ENCODE measurements at regions not wholly inside any gene's neighbourhood (a gene's known extent, or its start where the extent isn't known, plus 50 kb on each side); places are given as distances from the start of the nearest gene placed in this dataset.

DNA sequence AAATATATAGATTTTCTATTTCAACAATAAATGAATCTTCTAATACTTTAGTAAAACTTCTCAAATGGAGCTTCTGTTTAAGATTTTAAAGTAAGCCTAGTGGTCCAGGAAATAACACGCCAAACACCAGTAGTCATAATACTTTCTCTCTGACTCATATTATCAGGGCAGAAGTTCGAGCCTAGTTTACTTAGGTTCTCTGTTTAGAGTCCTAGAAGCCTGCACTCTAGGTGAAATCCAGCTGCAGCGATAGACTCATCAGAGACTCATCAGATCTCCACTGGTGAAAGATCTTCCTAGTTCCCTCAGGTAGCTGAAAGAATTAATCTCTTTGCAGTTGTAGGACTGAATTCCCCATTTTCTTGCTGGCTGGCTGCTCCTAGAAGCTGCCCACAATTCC is 552.5 kb upstream of the ROBO2 start:
- Histone ChIP-seq H3K27me3 (no peaks in the 10 kb centered on the region), H3K9me3 (peaks cover 0 to 7% of the 10 kb centered on the region in 2 donors), H3K27ac (no peak overlapping the region), H3K4me3 (no peak overlapping the region), H3K4me1 (no peaks in the 10 kb centered on the region), H3K36me3 (no peaks in the 10 kb centered on the region)
- DNase-seq (ENCODE audit: low spot score), result no peak
- TF ChIP-seq, protein P1, sequence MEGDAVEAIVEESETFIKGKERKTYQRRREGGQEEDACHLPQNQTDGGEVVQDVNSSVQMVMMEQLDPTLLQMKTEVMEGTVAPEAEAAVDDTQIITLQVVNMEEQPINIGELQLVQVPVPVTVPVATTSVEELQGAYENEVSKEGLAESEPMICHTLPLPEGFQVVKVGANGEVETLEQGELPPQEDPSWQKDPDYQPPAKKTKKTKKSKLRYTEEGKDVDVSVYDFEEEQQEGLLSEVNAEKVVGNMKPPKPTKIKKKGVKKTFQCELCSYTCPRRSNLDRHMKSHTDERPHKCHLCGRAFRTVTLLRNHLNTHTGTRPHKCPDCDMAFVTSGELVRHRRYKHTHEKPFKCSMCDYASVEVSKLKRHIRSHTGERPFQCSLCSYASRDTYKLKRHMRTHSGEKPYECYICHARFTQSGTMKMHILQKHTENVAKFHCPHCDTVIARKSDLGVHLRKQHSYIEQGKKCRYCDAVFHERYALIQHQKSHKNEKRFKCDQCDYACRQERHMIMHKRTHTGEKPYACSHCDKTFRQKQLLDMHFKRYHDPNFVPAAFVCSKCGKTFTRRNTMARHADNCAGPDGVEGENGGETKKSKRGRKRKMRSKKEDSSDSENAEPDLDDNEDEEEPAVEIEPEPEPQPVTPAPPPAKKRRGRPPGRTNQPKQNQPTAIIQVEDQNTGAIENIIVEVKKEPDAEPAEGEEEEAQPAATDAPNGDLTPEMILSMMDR (IDR thresholded peaks at IDR 0.05), result no peak

DNA sequence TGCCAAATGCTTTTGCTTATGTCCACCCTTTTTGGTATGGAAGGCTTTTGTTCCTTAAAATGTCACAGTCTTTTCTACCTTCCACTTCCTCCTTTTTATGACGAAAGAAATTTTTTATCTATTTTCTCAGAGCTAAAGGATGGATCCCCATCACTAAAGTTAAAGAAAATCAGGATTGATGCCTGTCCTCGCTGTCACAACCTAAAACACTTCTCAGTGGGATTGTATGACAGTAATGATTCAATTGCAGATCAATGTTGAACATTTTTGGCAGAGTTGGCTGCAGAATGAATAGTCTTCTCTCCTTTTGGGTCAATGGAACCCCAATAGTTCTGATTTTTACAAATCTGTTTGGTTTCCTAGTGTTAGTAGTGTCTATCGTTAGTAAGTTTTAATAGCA is 549.8 kb upstream of the ROBO2 start:
- H3K27me3 ChIP-seq, result no peaks in the 10 kb centered on the region
- peaks cover 0 to 7% of the 10 kb centered on the region in 2 donors for H3K9me3 ChIP-seq
- H3K27ac ChIP-seq, result no peak overlapping the region
- TF ChIP-seq, protein P1 (IDR thresholded peaks at IDR 0.05), result no peak
- H3K4me3 ChIP-seq, result no peak overlapping the region
- no peak for DNase-seq (ENCODE audit: low spot score)
- H3K36me3 ChIP-seq, result no peaks in the 10 kb centered on the region
- H3K4me1 ChIP-seq, result no peaks in the 10 kb centered on the region

DNA sequence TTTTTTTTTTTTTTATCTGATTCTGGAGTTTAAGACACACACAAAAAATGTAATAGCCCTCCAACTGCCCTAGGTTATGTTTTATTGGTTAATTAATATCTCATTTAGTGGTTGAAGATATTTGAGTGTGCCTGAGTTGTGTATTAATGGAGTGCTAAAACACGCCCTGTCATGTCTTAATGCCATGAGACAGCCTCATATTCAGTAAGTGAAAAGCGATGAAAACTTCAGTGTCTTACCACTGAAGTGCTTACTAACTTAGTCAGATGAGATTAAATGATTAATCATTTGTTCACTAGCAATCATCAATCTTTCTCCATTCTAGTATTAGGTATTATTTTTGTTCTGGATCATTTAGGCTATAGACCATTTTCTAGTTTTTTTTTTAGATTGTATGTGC is 544.7 kb upstream of the ROBO2 start:
- H3K4me3 ChIP-seq, result no peak overlapping the region
- H3K9me3 ChIP-seq, result no peaks in the 10 kb centered on the region
- no peak for DNase-seq (ENCODE audit: low spot score)

DNA sequence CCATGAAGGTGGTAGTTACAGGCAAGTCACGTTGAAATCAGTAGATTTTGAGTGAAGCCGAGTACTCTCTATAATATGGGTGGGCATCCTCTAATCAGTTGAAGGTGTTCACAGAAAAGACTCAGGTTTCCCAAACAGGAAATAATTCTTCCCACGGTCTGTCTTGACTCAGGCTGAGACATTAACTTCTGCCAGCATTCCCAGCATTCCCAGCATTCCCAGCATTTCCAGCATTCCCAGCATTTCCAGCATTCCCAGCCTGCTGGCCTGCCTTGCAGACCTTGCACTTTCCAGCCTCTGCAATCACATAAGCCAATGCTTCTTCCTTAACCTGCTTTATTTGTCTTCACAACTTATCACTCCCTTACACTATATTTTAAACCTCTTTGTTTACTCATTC is 542.3 kb upstream of the ROBO2 start:
- TF ChIP-seq, protein P1 (IDR thresholded peaks at IDR 0.05), result no peak
- H3K36me3 ChIP-seq, result no peaks in the 10 kb centered on the region
- H3K27me3 ChIP-seq, result no peaks in the 10 kb centered on the region
- H3K4me3 ChIP-seq, result no peak overlapping the region
- no peaks in the 10 kb centered on the region for H3K9me3 ChIP-seq
- no peak overlapping the region for H3K27ac ChIP-seq
- DNase-seq (ENCODE audit: low spot score), result no peak
- H3K4me1 ChIP-seq, result no peaks in the 10 kb centered on the region

More for the DNA sequence above, 544.7 kb upstream of the ROBO2 start:
- TF ChIP-seq, protein P1 (IDR thresholded peaks at IDR 0.05), result no peak
- Histone ChIP-seq H3K4me1 (no peaks in the 10 kb centered on the region), H3K36me3 (no peaks in the 10 kb centered on the region), H3K27me3 (no peaks in the 10 kb centered on the region), H3K27ac (no peak overlapping the region)

DNA sequence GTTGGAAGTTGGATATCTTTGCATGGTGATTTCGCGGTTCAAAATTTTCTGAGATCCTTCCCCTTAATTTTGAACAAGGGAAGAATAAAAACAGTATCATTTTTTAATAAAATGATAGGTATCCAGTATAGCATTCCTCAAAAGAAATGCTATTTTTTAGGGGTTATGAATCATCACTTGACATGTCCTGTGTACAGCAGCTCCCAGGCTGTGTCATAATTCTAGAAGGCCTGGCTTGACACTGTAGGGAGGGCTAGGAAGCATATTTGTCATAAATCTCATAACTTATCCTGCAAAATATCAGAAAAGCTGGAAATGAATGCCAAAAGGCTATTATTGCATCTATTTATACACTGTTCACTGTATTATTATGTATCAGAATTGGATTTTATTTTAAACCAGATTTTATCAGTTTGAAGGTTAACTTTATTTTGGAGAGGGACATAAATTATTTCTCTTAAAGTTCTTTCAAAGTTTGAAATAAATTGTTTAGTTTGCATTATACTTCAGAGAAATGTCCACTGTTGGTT is 539.1 kb upstream of the ROBO2 start:
- Histone ChIP-seq H3K4me3 (no peak overlapping the region), H3K4me1 (no peaks in the 10 kb centered on the region), H3K27me3 (no peaks in the 10 kb centered on the region), H3K27ac (no peak overlapping the region), H3K36me3 (no peaks in the 10 kb centered on the region), H3K9me3 (no peaks in the 10 kb centered on the region)
- DNase-seq (ENCODE audit: low spot score), result no peak
- TF ChIP-seq, protein P1 (IDR thresholded peaks at IDR 0.05), result no peak

DNA sequence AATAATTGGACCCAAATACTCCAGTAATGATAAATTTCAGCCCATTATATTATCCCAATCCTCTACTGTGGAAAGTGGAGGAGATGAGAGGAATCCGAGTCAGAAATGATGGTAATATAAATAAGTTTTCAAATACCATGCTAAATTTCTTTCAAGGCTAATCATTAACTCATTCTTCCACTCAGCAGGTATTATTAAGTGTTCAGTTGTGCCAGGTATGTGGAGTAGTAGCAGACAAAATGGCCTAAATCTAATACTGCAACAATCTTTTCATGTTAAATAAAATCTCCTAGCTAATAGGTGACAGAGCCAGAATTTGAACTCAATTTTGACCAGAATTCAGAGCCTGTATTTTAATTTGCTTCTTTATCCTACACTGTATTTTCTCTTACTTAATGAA is 538.6 kb upstream of the ROBO2 start:
- DNase-seq (ENCODE audit: low spot score), result no peak
- Histone ChIP-seq H3K36me3 (no peaks in the 10 kb centered on the region), H3K4me3 (no peak overlapping the region), H3K27ac (no peak overlapping the region), H3K27me3 (no peaks in the 10 kb centered on the region), H3K9me3 (no peaks in the 10 kb centered on the region), H3K4me1 (no peaks in the 10 kb centered on the region)
- TF ChIP-seq, protein P1 (IDR thresholded peaks at IDR 0.05), result no peak
